DOHH2 (cell line): ENCODE measurements at regions not wholly inside any gene's neighbourhood (a gene's known extent, or its start where the extent isn't known, plus 50 kb on each side); places are given as distances from the start of the nearest gene placed in this dataset.

Experiments
- H3F3A ChIP-seq: fragments of 200-600 bp; sonication (generic), shearing (Covaris generic); 2 replicates; pipeline ENCODE4 v1.6.0; 2016; ENCODE audit warnings: antibody characterized with exemption, mild to moderate bottlenecking; ENCODE audit not compliant: control insufficient read depth, insufficient read depth
- H3K27ac ChIP-seq: fragments of 200-600 bp; sonication (generic); 2 replicates; pipeline ENCODE4 v1.5.1; 2014; ENCODE audit warnings: low read depth, mild to moderate bottlenecking, low read length, moderate library complexity
- H3K27me3 ChIP-seq: fragments of 200-600 bp; sonication (generic); 2 replicates; pipeline ENCODE4 v1.6.1; 2014; ENCODE audit warnings: mild to moderate bottlenecking, low read length, mixed read lengths; ENCODE audit not compliant: control insufficient read depth
- H3K36me3 ChIP-seq: fragments of 200-600 bp; sonication (generic); 2 replicates; pipeline ENCODE4 v1.6.1; 2014; ENCODE audit warnings: mild to moderate bottlenecking, low read length, moderate library complexity, mixed read lengths; ENCODE audit not compliant: control insufficient read depth
- H3K4me1 ChIP-seq: fragments of 200-600 bp; sonication (generic); 2 replicates; pipeline ENCODE4 v1.6.1; 2014; ENCODE audit warnings: mild to moderate bottlenecking, low read length, mixed read lengths; ENCODE audit not compliant: control insufficient read depth
- H3K4me2 ChIP-seq: fragments of 200-600 bp; sonication (generic); 2 replicates; pipeline ENCODE4 v1.6.0; 2014; ENCODE audit warnings: mild to moderate bottlenecking, low read length, moderate library complexity
- H3K4me3 ChIP-seq: fragments of 200-600 bp; sonication (generic); 2 replicates; pipeline ENCODE4 v1.5.1; 2014; ENCODE audit warnings: mild to moderate bottlenecking, low read length, mixed read lengths
- H3K79me2 ChIP-seq: fragments of 200-600 bp; sonication (generic); 2 replicates; pipeline ENCODE4 v1.6.1; 2014; ENCODE audit warnings: mild to moderate bottlenecking, low read length, mixed read lengths; ENCODE audit not compliant: control insufficient read depth
- H3K9me2 ChIP-seq: fragments of 200-600 bp; sonication (generic); replicated peaks from 2 replicates; pipeline ENCODE4 v1.6.1; 2014; ENCODE audit warnings: mild to moderate bottlenecking, low read length, mixed read lengths; ENCODE audit not compliant: control insufficient read depth
- H3K9me3 ChIP-seq: fragments of 200-600 bp; sonication (generic); 2 replicates; pipeline ENCODE4 v1.6.1; 2014; ENCODE audit warnings: antibody characterized with exemption, low read length, mixed read lengths; ENCODE audit not compliant: control insufficient read depth, insufficient read depth
- H4K20me1 ChIP-seq: fragments of 200-600 bp; sonication (generic); 2 replicates; pipeline ENCODE4 v1.6.0; 2014; ENCODE audit warnings: low read depth, mild to moderate bottlenecking, antibody characterized with exemption, low read length, moderate library complexity; ENCODE audit not compliant: control insufficient read depth, insufficient read depth
- EZH2phosphoT487 ChIP-seq: fragments of 200-600 bp; sonication (generic); IDR thresholded peaks from 2 replicates; pipeline ENCODE4 v1.6.1; 2017; ENCODE audit warnings: borderline replicate concordance, mild to moderate bottlenecking, antibody characterized with exemption, low read length, moderate library complexity, mixed read lengths
- TF ChIP-seq, protein P1 (sequence below): fragments of 200-600 bp; sonication (generic); IDR thresholded peaks from one replicate; pipeline ENCODE4 v1.5.1; 2014; ENCODE audit warnings: antibody characterized with exemption, mild to moderate bottlenecking, low read depth, low read length; ENCODE audit not compliant: poor library complexity, severe bottlenecking

DNA sequence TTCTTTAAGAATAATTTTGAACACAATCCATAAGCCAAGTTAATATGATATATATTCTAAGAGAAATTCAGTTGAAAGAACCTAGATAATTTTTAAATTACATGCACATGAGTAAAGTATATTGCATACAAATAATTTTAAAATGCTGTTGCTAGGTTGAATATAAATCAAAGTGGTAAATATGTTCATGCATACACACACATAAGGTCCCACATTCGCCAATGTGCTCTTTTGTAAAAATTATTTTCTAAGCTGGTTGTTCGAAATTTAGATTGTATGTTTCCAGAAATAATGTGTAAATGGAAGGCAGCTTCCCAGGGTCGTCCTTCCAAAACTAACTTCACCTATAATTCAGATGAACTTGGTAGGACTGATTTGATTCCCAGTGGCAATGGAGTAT, 173.7 kb upstream of the CCDC196 start:
- Histone ChIP-seq H3K4me3 (no peak overlapping the region), H3F3A (no peaks in the 10 kb centered on the region), H3K4me2 (no peak overlapping the region), H3K79me2 (no peaks in the 10 kb centered on the region), H3K4me1 (no peaks in the 10 kb centered on the region), H3K9me2 (no peaks in the 10 kb centered on the region), H3K36me3 (no peaks in the 10 kb centered on the region), H3K9me3 (peaks cover 6% of the 10 kb centered on the region; the same call in 1 of the 2 replicates), H3K27me3 (no peaks in the 10 kb centered on the region), H4K20me1 (no peaks in the 10 kb centered on the region), H3K27ac (no peak overlapping the region)
- TF ChIP-seq, protein P1, sequence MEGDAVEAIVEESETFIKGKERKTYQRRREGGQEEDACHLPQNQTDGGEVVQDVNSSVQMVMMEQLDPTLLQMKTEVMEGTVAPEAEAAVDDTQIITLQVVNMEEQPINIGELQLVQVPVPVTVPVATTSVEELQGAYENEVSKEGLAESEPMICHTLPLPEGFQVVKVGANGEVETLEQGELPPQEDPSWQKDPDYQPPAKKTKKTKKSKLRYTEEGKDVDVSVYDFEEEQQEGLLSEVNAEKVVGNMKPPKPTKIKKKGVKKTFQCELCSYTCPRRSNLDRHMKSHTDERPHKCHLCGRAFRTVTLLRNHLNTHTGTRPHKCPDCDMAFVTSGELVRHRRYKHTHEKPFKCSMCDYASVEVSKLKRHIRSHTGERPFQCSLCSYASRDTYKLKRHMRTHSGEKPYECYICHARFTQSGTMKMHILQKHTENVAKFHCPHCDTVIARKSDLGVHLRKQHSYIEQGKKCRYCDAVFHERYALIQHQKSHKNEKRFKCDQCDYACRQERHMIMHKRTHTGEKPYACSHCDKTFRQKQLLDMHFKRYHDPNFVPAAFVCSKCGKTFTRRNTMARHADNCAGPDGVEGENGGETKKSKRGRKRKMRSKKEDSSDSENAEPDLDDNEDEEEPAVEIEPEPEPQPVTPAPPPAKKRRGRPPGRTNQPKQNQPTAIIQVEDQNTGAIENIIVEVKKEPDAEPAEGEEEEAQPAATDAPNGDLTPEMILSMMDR = no peak

DNA sequence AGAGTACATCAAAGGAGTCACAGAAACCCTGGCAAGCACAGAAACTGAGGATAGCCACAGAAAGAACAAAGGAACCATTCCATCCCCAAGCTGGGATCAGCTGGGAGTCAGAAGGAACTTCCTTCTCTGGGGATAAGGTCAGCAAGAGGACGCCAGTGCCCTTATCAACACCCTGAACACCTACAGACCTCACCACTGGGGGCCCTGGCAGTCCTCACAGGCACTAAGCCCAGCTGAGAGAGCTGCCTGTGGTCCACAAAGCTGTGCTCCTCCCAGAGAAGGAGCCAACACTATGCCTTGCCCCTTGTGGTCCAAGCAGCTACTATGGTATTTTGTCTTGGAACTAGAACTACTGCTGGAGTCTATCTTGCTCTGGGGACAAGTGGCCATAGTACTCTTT, 171.1 kb upstream of the CCDC196 start:
- Histone ChIP-seq H3K36me3 (no peaks in the 10 kb centered on the region), H3K4me2 (no peak overlapping the region), H3K27ac (no peak overlapping the region), H3K79me2 (no peaks in the 10 kb centered on the region), H4K20me1 (no peaks in the 10 kb centered on the region), H3K4me3 (no peak overlapping the region), H3K27me3 (no peaks in the 10 kb centered on the region), H3K4me1 (no peaks in the 10 kb centered on the region), H3F3A (no peaks in the 10 kb centered on the region), H3K9me2 (no peaks in the 10 kb centered on the region), H3K9me3 (peaks cover 13% of the 10 kb centered on the region)
- TF ChIP-seq, protein P1 = no peak
- TF ChIP-seq EZH2phosphoT487 = no peak

DNA sequence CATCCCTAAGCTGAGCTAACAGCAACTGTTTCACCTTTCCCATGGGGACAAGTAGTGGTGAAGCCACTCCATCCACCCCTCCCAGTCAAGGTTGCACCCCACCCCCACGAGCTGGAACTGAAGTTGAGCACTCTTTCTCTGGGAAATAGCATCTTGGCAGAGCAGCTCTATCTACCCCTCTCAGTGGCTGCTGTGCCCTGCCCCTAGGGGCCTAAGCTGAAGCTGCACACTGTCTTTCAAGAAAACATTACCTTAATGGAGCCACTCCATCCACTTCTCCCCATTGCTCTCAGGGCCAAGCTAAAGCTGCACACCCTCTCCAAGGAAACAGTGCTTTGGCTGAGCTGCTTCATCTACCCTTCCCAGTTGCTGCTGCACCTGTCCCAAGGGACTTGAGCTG, 170.6 kb upstream of the CCDC196 start:
- Histone ChIP-seq H4K20me1 (no peaks in the 10 kb centered on the region), H3K9me2 (no peaks in the 10 kb centered on the region), H3K4me2 (no peak overlapping the region), H3K4me3 (no peak overlapping the region), H3K27me3 (no peaks in the 10 kb centered on the region), H3F3A (no peaks in the 10 kb centered on the region), H3K4me1 (no peaks in the 10 kb centered on the region), H3K9me3 (peaks cover 13% of the 10 kb centered on the region), H3K27ac (no peak overlapping the region), H3K36me3 (no peaks in the 10 kb centered on the region), H3K79me2 (no peaks in the 10 kb centered on the region)
- TF ChIP-seq, protein P1 = no peak
- no peak for TF ChIP-seq EZH2phosphoT487

DNA sequence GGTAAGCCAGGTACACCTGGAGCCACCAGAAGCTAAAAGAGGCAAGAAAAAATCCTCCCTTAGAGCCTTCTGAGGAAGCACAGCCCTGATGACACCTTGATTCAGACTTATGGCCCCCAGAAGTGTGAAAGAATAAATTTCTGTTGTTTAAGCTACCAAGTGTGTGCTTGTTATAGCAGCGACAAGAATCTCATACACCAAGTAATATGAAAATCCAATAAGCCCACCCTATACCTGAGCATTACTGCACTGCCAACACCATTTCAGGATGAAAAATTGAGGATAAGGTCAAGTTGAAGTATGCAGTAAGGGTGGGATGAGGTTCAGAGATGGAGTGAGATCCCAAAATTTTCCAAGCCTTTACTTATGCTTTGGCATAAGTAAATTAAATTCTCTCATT, 163.6 kb upstream of the CCDC196 start:
- Histone ChIP-seq H3K4me2 (no peak overlapping the region), H3K4me1 (no peaks in the 10 kb centered on the region), H3K9me3 (peaks cover 7% of the 10 kb centered on the region), H3F3A (no peaks in the 10 kb centered on the region), H3K79me2 (no peaks in the 10 kb centered on the region), H4K20me1 (no peaks in the 10 kb centered on the region), H3K27ac (no peak overlapping the region), H3K36me3 (no peaks in the 10 kb centered on the region), H3K27me3 (no peaks in the 10 kb centered on the region), H3K4me3 (no peak overlapping the region), H3K9me2 (no peaks in the 10 kb centered on the region)
- no peak for TF ChIP-seq EZH2phosphoT487
- TF ChIP-seq, protein P1 = no peak
